Posterior cingulate gyrus (tissue), 11 donors: ENCODE measurements at regions not wholly inside any gene's neighbourhood (a gene's known extent, or its start where the extent isn't known, plus 50 kb on each side); places are given as distances from the start of the nearest gene placed in this dataset.
A peak's percentile ranks its signal among the peaks of the same experiment; 100 is the strongest.
"Not testable (repeated sequence)": the region's sequence is repeated elsewhere in the genome, so short reads cannot be mapped to it uniquely, and the experiment has no call there.

Experiments used
- DNase-seq, 10 donors: peaks; one replicate each; pipeline versions ENCODE4 v3.0.0 to v3.0.0-alpha.2; 2020 to 2021; ENCODE audit warnings: mixed read lengths in 3 of 10
- intact Hi-C: fragments of 100-400 bp; cut with DNase I; formaldehyde crosslinking; loops from one replicate; pipeline ENCODE4 v1.15.1; 2023

DNA sequence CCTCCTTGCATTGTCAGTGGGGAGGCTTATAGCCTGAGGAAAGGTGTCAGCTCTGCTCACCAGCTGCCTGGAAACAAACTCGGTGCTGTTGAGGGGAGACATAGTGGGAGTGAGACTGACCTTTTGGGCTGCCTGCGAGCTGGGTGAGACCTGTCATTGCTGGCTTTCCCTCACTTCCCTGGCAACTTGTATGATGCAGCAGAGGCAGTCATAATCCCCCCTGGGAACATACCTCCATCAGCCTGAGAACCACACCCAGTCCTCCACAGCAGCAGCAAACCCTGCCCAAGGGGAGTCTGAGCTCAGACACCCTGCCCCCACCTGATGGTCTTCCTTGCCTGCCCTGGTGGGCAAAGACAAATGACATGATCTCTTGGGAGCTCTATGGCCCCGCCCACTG lies 521.2 kb upstream of the IMPG1 start:
- intact Hi-C loops = no loop called here
- peak in 1 of 10 donors; percentile 69 for DNase-seq

DNA sequence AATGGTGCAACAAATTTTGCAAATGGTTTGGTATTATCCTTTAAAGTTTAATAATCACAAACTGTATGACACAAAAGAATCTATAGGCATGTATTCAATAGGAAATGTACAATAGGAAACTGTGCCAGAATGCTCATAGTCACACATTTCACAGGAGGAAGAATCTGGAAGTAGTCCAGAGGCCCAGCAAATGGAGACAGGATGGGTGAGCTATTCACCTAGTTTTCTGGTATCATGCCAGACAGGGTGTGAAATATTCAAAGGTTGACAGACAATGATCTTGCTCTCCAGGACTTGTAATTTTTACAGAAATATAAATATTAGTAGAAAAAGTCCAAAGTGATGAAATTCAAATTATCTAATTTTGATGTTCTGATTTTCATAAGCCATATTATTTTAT lies 520.1 kb upstream of the IMPG1 start:
- intact Hi-C loops = no loop called here

DNA sequence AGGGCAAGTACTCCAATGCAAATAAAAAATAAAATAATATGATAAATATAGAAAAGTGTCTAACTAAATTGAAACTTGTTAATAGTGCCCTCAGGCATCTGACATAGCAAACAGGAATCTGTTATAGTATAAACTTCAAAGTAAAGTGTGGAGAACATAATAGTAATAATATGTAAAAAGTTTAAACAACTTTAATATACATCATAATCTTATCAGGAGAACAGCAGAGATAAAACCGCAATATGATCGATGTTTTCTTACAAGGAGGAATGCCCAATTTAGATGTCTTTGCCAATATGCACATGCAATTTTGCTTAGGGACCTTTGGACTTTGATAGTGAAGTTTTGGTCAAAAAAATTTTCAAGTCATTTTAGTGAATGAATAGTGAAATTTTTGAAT lies 514.8 kb upstream of the IMPG1 start:
- DNase-seq = no peak
- intact Hi-C loops = no loop called here

More for the DNA sequence above, 520.1 kb upstream of the IMPG1 start:
- no peak for DNase-seq

DNA sequence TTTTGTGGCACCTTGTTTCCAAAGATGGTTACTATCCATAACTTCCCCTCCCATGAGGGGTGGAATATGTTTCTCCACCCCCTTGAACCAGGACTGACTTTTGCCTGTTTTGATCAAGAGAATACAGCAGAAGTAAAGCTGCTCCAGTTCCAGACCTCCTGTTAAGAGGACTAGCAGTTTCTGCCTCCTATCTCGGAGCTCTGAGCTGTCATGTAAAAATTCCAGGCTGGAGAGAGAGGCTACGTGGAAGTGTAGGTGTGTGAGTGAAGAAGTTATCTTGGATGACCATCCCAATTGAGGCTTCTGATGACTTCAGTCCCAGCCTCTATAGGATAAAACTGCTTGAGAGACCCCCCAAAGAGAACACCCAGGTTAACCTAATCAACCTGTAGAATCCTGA lies 511.7 kb upstream of the IMPG1 start:
- intact Hi-C loops = no loop called here

DNA sequence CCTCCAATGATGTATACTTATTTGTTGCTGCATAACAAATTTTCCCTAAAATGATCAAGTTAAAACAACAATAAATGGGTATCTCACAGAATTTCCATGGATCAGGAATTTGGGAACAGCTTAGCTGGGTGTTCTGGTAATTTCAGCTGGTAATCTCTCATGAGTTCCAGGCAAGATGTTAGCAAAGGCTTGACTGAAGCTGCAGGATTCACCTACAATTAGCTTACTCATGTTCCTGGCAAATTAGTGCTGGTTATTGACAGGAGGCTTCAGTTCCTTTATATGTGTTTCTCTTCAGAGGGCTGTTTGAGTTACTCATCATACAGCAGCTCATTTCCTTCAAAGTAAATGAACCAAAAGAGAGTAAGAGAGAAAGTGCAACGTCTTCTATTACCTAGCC lies 506.3 kb upstream of the IMPG1 start:
- intact Hi-C loops = no loop called here
- no peak for DNase-seq

More for the DNA sequence above, 511.7 kb upstream of the IMPG1 start:
- no peak for DNase-seq

DNA sequence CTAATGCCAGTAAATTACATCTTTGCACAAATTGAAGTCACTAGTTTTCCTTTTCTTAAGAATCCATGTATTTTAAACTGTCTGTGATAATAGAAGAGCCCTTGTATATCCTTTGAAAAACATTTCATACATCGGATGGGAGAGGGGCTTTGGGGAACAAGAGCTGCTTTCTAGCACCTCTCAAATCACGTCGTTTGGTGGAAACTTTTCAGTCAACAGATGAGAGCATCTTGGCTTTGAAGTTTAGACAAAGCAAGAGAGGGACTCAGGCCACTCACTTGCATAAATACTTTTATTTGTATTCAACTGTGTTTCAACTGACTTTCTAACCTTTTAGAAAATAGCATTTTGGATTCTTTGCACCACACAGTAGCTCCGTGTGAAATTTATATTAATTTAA lies 502.3 kb upstream of the IMPG1 start:
- intact Hi-C loops = no loop called here

DNA sequence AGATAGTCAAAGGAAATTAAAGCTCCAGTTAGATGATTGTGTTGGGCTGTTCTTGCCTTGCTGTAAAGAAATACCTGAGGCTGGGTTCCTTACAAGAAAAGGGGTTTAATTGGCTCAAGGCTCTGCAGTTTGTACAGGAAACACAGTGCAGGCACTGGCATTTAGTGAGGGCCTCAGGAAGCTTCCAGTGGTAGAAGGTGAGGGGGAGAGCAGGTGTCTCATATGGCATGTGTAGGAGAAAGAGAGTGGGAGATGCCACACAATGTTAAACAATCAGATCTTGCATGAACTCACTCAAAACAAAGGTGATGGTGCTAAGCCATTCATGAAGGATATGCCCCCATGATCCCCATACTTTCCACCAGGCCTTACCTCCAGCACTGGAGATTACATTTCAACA lies 493.5 kb upstream of the IMPG1 start:
- no peak for DNase-seq
- intact Hi-C loops = no loop called here

More for the DNA sequence above, 502.3 kb upstream of the IMPG1 start:
- DNase-seq = no peak

DNA sequence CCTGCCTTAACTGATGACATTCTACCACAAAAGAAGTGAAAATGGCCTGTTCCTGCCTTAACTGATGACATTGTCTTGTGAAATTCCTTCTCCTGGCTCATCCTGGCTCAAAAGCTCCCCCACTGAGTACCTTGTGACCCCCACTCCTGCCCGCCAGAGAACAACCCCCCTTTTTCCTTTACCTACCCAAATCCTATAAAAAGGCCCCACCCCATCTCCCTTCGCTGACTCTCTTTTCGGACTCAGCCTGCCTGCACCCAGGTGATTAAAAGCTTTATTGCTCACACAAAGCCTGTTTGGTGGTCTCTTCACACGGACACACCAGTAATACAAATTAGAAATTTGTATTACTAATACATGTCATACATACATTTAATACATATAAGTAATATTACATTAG lies 489.9 kb upstream of the IMPG1 start:
- intact Hi-C loops, DNase-seq: not testable (repeated sequence)

DNA sequence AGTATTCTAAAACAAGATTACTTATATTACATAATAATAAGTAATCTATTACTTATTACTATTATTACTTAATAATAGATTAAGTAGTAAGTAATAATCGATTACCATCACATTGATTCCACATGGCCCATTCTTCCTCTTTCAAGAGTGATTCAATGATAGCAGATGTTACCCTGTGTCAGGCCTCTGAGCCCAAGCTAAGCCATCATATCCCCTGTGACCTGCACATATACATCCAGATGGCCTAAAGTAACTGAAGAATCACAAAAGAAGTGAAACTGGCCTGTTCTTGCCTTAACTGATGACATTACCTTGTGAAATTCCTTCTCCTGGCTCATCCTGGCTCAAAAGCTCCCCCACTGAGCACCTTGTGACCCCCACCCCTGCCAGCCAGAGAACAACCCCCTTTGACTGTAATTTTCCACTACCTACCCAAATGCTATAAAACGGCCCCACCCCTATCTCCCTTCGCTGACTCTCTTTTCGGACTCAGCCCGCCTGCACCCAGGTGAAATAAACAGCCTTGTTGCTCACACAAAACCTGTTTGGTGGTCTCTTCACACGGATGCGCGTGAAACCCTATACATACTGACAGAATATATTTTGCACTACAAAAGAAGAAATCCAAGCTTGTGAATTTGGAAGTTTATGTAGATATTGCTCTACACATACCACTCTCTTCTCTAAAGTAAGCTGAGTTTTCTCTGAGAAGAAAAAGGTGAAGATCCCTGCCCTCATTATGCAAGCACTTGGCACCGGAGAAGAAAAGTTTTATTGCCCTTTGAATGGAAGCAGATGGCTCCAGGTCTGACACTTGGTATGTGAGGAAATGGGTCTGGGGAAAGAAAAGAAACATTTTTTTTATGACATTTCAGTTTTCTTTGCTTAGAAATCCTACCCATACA lies 488.6 kb upstream of the IMPG1 start:
- intact Hi-C loops, DNase-seq: not testable (repeated sequence)

DNA sequence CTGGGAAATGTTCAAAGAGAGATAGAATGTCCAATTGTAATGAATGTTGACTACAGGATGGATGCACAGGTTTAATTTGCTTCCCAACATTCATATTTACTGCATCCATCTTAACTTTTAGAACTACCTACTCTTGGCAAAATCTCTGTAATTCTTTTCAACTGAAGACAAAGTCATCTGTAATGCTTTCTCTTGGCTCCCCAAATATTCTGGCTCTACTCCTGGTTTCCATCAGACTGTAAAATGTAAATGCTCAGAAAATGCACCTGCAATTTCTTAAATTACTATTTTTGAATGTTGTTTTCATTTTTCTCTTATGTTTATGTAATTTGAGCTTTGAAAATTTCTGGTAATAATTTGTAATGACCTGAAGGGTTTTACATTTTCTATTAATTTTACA lies 480.8 kb upstream of the IMPG1 start:
- no peak for DNase-seq
- intact Hi-C loops = no loop called here

DNA sequence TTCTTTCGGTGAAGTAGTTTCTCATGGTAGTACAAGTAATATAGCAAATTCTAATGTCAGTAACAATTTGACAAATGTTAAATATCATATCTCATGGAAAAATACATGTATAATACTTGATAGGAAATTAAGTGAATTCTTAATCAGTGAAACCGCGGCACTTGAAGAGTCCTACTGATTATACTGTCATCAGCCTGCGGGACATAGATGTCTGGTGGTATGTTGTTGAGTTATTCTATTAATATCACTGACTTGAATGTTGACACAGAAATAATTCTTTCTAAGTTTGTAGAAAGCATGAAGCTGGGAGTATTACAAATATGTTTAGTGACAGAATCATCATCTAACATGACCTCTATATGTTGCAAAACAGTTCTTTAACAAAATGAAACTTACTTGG lies 479.8 kb upstream of the IMPG1 start:
- DNase-seq = no peak
- intact Hi-C loops = no loop called here

DNA sequence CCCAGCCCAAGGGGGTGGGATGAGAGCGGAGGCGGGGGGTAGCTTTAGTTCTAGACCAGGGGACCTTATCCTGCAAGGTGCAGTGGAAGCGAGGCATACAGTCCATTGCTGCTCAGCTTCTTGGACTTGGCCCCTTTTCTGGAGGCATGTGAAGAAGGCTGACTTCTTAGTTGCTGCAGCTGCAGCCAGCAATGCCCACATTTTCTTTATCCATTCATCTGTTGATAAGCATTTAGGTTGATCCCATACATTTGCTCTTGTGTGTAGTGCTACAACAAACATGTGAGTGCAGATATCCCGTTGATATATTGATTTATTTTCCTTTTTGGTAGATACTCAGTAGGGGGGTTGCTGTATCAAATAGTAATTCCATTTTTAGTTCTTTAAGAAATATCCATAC lies 461.2 kb upstream of the IMPG1 start:
- DNase-seq = no peak
- intact Hi-C loops = no loop called here

DNA sequence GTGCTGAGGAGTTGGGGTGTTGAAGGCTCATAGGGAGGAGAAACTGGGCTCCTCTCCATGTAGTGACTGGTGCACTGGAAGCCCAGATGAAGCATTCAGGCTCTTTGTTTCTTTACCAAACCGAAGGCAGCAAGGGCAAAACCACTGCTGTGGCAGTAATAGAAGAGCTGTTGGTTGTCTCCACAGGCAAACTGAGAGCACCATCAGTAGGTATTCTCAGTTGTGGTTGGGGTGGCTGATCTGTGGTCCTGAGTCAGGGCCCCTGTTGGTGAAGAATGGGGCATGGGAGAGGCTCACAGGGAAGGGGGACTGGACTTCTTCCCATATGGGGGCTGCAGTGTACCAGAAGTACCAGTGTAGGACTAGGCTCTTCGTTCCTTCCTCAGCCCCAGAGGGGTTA lies 460.2 kb upstream of the IMPG1 start:
- intact Hi-C loops = no loop called here
- DNase-seq = no peak

DNA sequence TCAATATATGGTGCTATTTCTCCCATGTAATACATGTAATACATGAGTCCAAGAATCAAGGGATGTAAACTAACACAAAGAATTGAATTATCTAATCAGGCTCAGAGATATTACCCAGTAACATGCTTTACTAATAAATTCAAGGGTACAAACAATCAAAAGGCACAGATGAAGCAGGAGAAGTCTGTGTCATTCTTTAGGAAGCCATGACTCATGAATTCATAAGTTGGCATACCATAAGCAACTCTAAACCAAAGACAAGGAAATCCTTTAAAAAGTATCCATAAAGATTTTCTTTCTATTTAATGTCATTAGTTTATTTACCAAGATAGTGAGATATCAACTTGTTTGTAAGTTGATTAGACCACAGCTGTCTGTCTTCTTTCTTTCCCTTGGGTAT lies 446.0 kb upstream of the IMPG1 start:
- intact Hi-C loops = no loop called here

DNA sequence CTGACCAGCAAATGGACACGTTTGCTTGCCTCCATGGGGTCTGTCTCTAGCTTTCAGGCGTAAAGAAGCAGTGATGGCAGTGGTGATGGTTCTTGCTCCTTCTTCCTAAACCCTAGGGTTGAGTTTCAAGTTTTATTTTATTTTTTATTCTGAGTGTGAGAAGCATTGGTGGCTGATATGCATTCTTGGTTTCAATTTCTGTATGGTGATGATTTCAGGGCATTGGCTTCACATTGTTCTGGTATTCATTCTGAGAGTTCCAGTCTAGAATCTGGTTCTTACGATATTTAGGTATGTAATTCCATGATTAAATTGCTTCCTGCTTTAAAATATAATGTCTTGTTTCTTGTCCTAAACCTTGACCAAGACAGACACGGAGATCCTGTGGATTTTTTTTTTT lies 444.5 kb upstream of the IMPG1 start:
- DNase-seq = no peak
- intact Hi-C loops = no loop called here

More for the DNA sequence above, 446.0 kb upstream of the IMPG1 start:
- DNase-seq = no peak

DNA sequence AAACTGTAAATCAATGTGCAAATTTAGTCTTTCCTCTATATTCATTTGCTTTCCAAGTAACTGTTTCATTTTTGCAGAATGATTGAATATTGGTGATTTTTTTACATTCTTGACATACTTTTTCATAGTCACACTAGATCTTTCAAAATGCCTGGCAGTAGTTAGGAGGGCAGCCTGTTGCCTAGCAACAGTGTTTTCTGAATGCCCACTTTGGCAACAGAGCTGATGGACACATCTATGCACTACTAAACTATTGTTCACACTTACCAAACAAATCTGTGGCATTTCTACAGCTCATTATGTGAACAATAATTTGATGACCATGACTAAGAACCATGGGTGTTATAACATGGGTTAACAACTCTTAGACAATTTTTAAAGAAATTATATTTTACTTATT lies 438.0 kb upstream of the IMPG1 start:
- DNase-seq = no peak
- intact Hi-C loops = no loop called here

DNA sequence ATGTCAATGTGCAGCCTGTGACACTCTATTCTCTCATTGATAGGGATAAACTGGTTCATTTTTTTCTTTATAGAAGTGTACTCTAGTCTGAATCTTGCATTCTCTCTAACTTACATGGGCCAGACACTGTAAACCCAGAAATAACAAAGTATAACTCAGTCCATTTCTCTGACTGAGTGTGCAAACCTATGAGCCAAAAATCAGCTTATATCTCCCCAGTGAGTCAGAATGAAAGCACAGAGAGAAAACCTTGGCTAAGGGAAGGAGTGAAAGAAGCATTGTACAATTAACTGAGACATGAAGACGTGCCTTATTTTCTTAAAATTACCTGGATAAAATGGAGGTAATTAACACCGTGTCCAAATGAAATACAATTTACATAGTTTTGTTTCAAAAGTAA lies 436.9 kb upstream of the IMPG1 start:
- no peak for DNase-seq
- intact Hi-C loops = no loop called here

DNA sequence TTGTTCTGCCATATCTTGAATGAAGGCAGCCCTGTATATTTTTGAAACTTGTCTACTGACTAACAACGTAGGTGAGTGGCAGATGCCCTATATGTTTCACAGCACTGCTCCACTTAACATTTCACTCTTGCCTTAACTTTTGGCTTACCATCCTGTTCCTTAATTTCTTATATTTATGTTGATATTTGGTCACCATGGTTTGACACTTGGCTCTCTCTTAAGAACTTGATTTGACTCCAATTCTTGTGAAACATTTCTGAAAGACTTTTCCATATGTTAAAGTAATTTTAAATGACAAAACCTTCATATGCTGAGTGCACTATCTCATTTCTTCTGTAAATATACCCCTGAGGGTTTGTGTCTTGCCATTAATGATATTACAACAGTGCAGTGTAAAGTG lies 434.3 kb upstream of the IMPG1 start:
- DNase-seq = no peak
- intact Hi-C loops = no loop called here

DNA sequence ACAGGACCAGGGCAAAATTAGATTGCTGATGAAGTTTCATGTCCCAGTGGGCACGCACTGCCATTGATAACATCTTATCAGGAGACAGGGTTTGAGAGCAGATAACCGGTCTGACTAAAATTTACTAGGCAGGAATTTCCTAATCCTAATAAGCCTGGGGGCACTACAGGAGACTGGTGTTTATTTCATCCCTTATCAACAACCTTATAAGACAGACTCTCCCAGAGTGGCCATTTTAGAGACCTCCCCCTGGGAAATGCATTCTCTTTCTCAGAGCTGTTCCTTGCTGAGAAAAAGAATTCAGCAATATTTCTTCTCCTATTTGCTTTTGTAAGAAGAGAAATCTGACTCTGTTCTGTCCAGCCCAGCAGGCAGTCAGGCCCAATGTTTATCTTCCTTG lies 423.4 kb upstream of the IMPG1 start:
- no peak for DNase-seq
- intact Hi-C loops = no loop called here

DNA sequence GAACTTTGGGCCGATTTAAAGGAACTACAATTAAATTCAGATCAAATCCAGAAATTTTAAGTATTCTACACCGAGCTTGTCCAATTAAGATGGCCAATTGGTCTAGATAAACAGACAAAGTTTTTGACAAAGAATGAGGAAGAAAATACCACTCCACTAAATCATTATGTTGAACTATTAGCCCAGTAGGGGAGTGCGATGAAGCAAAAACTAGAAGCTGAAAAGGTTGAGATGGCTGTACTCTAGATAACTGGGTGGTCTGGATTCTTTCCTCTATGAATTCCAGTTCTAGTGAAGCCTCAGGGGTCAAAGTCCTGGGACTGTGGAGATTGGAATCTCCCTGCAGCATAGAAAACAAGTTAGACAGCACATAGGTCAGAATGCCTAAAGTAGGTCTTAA lies 418.9 kb upstream of the IMPG1 start:
- intact Hi-C loops, DNase-seq: not testable (repeated sequence)

DNA sequence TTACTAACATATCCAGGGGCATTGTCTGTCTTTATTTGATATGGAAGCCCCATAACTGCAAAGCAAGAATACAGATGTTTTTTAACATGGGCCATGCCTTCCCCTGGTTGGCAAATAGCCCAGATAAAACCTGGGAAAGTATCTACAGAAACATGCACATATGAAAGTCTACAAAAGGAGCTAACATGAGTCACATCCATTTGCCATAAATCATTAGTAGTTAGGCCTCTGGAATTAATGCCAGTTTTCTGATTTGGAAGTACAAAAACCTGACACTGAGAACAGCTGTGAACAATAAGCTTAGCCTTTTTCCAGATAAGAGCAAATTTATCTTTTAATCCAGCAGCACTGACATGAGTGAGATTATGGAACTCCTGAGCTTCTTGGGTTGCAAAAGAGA lies 418.0 kb upstream of the IMPG1 start:
- intact Hi-C loops = no loop called here
- no peak for DNase-seq

DNA sequence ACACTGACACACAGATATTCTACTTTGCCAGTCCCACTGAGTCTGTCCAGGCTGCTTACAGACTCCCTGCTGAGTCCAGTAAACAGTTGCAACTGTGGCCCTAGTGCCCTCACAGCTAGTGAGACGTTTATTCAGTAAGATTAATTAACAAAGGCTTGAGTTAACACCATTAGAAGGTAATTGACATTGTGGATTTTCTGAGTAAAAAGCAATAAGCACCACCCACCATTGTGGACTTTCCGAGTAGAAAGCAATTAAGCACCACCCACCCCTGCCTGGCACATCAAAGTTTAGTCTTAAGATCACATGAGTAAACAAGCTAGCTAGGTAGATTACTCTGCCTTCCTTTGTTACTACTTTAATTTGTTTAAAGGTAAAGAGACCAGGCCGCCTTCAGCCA lies 408.6 kb upstream of the IMPG1 start:
- DNase-seq = no peak
- intact Hi-C loops = no loop called here

DNA sequence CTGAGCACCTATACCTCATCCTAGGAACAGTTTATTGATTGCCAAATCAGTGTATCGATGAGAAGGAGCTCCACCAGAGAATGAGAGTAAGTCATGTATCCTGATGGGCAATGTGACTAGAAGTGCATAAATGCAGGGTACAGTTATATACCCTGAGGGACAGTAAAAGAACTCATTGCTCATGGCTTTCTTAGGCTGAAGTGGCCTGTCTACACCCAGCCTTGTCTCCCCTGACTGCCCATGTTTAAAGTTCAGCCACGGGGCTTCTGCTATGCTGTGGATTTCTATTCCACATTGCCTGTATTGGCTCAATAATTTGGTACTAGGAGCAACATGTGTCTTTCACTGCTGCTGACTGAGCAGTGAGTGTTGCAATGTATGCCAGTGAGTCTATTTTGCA lies 400.4 kb upstream of the IMPG1 start:
- no peak for DNase-seq
- intact Hi-C loops = no loop called here
